GM23338 (cell line): ENCODE measurements at regions not wholly inside any gene's neighbourhood (a gene's known extent, or its start where the extent isn't known, plus 50 kb on each side); places are given as distances from the start of the nearest gene placed in this dataset.

Source experiments
- CREB1 ChIP-seq: fragments of 250-450 bp; sonication (Bioruptor Pico); IDR thresholded peaks from 2 replicates; pipeline ENCODE4 v1.5.0; 2020; ENCODE audit warnings: low read depth, mild to moderate bottlenecking, moderate library complexity
- CTCF ChIP-seq, 2 experiments: fragments of 200-600 bp in 1 of 2; sonication (generic) in 1 of 2; conservative IDR thresholded peaks; 2 replicates each; pipeline versions ENCODE4 v1.5.1 to v1.6.1; 2016 to 2017; ENCODE audit warnings: antibody characterized with exemption in 2 of 2, low read depth in 2 of 2, mild to moderate bottlenecking in 2 of 2, moderate library complexity in 1 of 2
- ETS1 ChIP-seq: IDR thresholded peaks from 2 replicates; pipeline ENCODE4 v1.6.1; 2016; ENCODE audit warnings: antibody characterized with exemption
- EZH2 ChIP-seq: fragments of 200-600 bp; sonication (generic); IDR thresholded peaks from one replicate; pipeline ENCODE4 v1.8.0; 2017; ENCODE audit warnings: antibody characterized with exemption, mild to moderate bottlenecking, low read depth; ENCODE audit not compliant: unreplicated experiment
- EZH2phosphoT487 ChIP-seq: fragments of 200-600 bp; sonication (generic); IDR thresholded peaks from one replicate; pipeline ENCODE4 v1.8.1; 2018; ENCODE audit warnings: antibody characterized with exemption; ENCODE audit not compliant: unreplicated experiment
- JUNB ChIP-seq: IDR thresholded peaks from one replicate; pipeline ENCODE4 v1.6.1; 2016; ENCODE audit warnings: antibody characterized with exemption; ENCODE audit not compliant: unreplicated experiment
- NANOG ChIP-seq: IDR thresholded peaks from 2 replicates; pipeline ENCODE4 v1.6.1; 2016; ENCODE audit warnings: antibody characterized with exemption, borderline replicate concordance
- POLR2AphosphoS5 ChIP-seq: IDR thresholded peaks from 2 replicates; pipeline ENCODE4 v1.6.1; 2016; ENCODE audit warnings: antibody characterized with exemption, low read depth
- REST ChIP-seq: IDR thresholded peaks from one replicate; pipeline ENCODE4 v1.6.1; 2018; ENCODE audit warnings: antibody characterized with exemption; ENCODE audit not compliant: unreplicated experiment
- STAT1 ChIP-seq: IDR thresholded peaks from one replicate; pipeline ENCODE4 v1.6.1; 2016; ENCODE audit warnings: antibody characterized with exemption; ENCODE audit not compliant: unreplicated experiment

GRCh38 chr5:133782736-133783135 is 170.4 kb upstream of the FSTL4 start:
- TF ChIP-seq CTCF (conservative IDR thresholded peaks at IDR 0.05; ENCODE audit: low read depth in 2 of 2), result no peak
- TF ChIP-seq POLR2AphosphoS5, result no peak
- no peak for TF ChIP-seq ETS1
- TF ChIP-seq EZH2phosphoT487, result no peak
- no peak for TF ChIP-seq CREB1 (CRISPR knock-in tag)
- TF ChIP-seq EZH2, result no peak
- TF ChIP-seq STAT1, result no peak
- TF ChIP-seq JUNB, result no peak
- no peak for TF ChIP-seq REST
- no peak for TF ChIP-seq NANOG
